GM23338 (cell line): ENCODE measurements at regions not wholly inside any gene's neighbourhood (a gene's known extent, or its start where the extent isn't known, plus 50 kb on each side); places are given as distances from the start of the nearest gene placed in this dataset.

Experiments
- EZH2phosphoT487 ChIP-seq: fragments of 200-600 bp; sonication (generic); IDR thresholded peaks from one replicate; pipeline ENCODE4 v1.8.1; 2018; ENCODE audit warnings: antibody characterized with exemption; ENCODE audit not compliant: unreplicated experiment
- JUNB ChIP-seq: IDR thresholded peaks from one replicate; pipeline ENCODE4 v1.6.1; 2016; ENCODE audit warnings: antibody characterized with exemption; ENCODE audit not compliant: unreplicated experiment
- NANOG ChIP-seq: IDR thresholded peaks from 2 replicates; pipeline ENCODE4 v1.6.1; 2016; ENCODE audit warnings: antibody characterized with exemption, borderline replicate concordance
- ZNF114 ChIP-seq: fragments of 250-450 bp; sonication (Bioruptor Pico); IDR thresholded peaks from 2 replicates; pipeline ENCODE4 v1.5.0; 2020; ENCODE audit warnings: mild to moderate bottlenecking, moderate library complexity
- ZNF331 ChIP-seq: fragments of 250-450 bp; sonication (Bioruptor Pico); IDR thresholded peaks from 2 replicates; pipeline ENCODE4 v1.5.0; 2020; ENCODE audit warnings: low read depth, mild to moderate bottlenecking, moderate library complexity
- TF ChIP-seq, protein P1 (sequence below): fragments of 250-450 bp; sonication (Bioruptor Pico); IDR thresholded peaks from 2 replicates; pipeline ENCODE4 v1.5.0; 2020; ENCODE audit warnings: mild to moderate bottlenecking, moderate library complexity
- TF ChIP-seq, protein P2 (sequence below): IDR thresholded peaks from one replicate; pipeline ENCODE4 v1.6.1; 2018; ENCODE audit warnings: antibody characterized with exemption; ENCODE audit not compliant: unreplicated experiment

DNA sequence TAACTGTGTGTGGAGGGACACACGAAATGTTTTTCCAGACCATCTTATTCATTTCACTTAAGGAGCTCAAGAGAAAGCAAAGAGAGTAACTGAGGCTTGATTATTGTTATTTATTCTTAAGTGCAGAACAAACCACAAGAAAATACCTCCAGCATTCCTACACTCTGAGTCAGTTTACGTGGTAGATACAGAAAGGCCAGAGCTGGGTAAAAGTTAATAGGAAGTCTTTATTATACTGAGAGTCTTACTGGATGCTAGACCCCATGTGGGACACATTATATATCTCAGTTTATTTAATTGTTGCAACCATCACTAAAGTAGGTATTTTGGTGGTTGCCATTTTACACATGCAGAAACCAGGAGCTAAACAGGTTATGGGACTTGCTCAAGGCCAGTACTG, 261.4 kb upstream of the POU2AF2 start (continued):
- TF ChIP-seq, protein P1, sequence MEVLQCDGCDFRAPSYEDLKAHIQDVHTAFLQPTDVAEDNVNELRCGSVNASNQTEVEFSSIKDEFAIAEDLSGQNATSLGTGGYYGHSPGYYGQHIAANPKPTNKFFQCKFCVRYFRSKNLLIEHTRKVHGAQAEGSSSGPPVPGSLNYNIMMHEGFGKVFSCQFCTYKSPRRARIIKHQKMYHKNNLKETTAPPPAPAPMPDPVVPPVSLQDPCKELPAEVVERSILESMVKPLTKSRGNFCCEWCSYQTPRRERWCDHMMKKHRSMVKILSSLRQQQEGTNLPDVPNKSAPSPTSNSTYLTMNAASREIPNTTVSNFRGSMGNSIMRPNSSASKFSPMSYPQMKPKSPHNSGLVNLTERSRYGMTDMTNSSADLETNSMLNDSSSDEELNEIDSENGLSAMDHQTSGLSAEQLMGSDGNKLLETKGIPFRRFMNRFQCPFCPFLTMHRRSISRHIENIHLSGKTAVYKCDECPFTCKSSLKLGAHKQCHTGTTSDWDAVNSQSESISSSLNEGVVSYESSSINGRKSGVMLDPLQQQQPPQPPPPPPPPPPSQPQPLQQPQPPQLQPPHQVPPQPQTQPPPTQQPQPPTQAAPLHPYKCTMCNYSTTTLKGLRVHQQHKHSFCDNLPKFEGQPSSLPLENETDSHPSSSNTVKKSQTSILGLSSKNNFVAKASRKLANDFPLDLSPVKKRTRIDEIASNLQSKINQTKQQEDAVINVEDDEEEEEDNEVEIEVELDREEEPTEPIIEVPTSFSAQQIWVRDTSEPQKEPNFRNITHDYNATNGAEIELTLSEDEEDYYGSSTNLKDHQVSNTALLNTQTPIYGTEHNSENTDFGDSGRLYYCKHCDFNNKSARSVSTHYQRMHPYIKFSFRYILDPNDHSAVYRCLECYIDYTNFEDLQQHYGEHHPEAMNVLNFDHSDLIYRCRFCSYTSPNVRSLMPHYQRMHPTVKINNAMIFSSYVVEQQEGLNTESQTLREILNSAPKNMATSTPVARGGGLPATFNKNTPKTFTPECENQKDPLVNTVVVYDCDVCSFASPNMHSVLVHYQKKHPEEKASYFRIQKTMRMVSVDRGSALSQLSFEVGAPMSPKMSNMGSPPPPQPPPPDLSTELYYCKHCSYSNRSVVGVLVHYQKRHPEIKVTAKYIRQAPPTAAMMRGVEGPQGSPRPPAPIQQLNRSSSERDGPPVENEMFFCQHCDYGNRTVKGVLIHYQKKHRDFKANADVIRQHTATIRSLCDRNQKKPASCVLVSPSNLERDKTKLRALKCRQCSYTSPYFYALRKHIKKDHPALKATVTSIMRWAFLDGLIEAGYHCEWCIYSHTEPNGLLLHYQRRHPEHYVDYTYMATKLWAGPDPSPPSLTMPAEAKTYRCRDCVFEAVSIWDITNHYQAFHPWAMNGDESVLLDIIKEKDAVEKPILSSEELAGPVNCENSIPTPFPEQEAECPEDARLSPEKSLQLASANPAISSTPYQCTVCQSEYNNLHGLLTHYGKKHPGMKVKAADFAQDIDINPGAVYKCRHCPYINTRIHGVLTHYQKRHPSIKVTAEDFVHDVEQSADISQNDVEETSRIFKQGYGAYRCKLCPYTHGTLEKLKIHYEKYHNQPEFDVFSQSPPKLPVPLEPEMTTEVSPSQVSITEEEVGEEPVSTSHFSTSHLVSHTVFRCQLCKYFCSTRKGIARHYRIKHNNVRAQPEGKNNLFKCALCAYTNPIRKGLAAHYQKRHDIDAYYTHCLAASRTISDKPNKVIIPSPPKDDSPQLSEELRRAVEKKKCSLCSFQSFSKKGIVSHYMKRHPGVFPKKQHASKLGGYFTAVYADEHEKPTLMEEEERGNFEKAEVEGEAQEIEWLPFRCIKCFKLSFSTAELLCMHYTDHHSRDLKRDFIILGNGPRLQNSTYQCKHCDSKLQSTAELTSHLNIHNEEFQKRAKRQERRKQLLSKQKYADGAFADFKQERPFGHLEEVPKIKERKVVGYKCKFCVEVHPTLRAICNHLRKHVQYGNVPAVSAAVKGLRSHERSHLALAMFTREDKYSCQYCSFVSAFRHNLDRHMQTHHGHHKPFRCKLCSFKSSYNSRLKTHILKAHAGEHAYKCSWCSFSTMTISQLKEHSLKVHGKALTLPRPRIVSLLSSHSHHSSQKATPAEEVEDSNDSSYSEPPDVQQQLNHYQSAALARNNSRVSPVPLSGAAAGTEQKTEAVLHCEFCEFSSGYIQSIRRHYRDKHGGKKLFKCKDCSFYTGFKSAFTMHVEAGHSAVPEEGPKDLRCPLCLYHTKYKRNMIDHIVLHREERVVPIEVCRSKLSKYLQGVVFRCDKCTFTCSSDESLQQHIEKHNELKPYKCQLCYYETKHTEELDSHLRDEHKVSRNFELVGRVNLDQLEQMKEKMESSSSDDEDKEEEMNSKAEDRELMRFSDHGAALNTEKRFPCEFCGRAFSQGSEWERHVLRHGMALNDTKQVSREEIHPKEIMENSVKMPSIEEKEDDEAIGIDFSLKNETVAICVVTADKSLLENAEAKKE (CRISPR knock-in tag), result no peak
- no peak for TF ChIP-seq JUNB
- TF ChIP-seq, protein P2, sequence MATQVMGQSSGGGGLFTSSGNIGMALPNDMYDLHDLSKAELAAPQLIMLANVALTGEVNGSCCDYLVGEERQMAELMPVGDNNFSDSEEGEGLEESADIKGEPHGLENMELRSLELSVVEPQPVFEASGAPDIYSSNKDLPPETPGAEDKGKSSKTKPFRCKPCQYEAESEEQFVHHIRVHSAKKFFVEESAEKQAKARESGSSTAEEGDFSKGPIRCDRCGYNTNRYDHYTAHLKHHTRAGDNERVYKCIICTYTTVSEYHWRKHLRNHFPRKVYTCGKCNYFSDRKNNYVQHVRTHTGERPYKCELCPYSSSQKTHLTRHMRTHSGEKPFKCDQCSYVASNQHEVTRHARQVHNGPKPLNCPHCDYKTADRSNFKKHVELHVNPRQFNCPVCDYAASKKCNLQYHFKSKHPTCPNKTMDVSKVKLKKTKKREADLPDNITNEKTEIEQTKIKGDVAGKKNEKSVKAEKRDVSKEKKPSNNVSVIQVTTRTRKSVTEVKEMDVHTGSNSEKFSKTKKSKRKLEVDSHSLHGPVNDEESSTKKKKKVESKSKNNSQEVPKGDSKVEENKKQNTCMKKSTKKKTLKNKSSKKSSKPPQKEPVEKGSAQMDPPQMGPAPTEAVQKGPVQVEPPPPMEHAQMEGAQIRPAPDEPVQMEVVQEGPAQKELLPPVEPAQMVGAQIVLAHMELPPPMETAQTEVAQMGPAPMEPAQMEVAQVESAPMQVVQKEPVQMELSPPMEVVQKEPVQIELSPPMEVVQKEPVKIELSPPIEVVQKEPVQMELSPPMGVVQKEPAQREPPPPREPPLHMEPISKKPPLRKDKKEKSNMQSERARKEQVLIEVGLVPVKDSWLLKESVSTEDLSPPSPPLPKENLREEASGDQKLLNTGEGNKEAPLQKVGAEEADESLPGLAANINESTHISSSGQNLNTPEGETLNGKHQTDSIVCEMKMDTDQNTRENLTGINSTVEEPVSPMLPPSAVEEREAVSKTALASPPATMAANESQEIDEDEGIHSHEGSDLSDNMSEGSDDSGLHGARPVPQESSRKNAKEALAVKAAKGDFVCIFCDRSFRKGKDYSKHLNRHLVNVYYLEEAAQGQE, result no peak
- no peak for TF ChIP-seq EZH2phosphoT487
- no peak for TF ChIP-seq NANOG
- TF ChIP-seq ZNF331 (CRISPR knock-in tag), result no peak
- TF ChIP-seq ZNF114 (CRISPR knock-in tag), result no peak
